HepG2 (cell line): ENCODE measurements at regions not wholly inside any gene's neighbourhood (a gene's known extent, or its start where the extent isn't known, plus 50 kb on each side); places are given as distances from the start of the nearest gene placed in this dataset.

ENCODE experiments used
- ATAC-seq: fragments of 200-7000 bp; cut with Tn5 transposase; 3 replicates; pipeline ENCODE4 v1.9.1; 2020; ENCODE audit warnings: mild to moderate bottlenecking, moderate library complexity
- BruUV-seq: library from RNA; stranded (reverse); fragments of 400-500 nt; replicated peaks from 2 replicates; lab custom pipeline; 2021; lab: Mats Ljungman, UMichigan
- CTCF ChIA-PET: fragments of 300-600 bp; formaldehyde crosslinking; extraction: SDS; loops from one replicate; lab custom pipeline; 2021; ENCODE audit warnings: low total read pairs, inconsistent platforms, low intra/inter-chr PET ratio; lab: Yijun Ruan, JAX
- POLR2A ChIA-PET: fragments of 350-600 bp; sonication (Branson Sonifier 250); formaldehyde crosslinking; loops from one replicate; lab custom pipeline; 2020; ENCODE audit warnings: antibody characterized with exemption, inconsistent platforms; lab: Yijun Ruan, JAX
- DNase-seq: peaks from one replicate; pipeline ENCODE4 v3.0.0-alpha.2; 2015; ENCODE audit warnings: low spot score
- FAIRE-seq: peaks from 3 replicates; lab custom pipeline; 2011; peaks lifted over from hg19 to GRCh38; lab: Jason Lieb, UNC
- H2AFZ ChIP-seq: one replicate; pipeline ENCODE4 v1.6.1; 2011; ENCODE audit warnings: low read length, inconsistent platforms
- H3K27ac ChIP-seq: fragments of 300-600 bp; 3 replicates; pipeline ENCODE4 v1.8.0; 2011; ENCODE audit warnings: mixed run types, mild to moderate bottlenecking, mixed read lengths, low read length, inconsistent platforms; ENCODE audit not compliant: insufficient read depth; ENCODE audit errors: extremely low read length
- H3K27me3 ChIP-seq, 2 experiments: fragments of 200-600 bp in 1 of 2; 2 replicates in 1 of 2; 3 replicates in 1 of 2; pipeline versions ENCODE4 v1.6.0 to v1.8.0; 2011; ENCODE audit warnings: low read length in 2 of 2, mild to moderate bottlenecking in 2 of 2, moderate library complexity in 2 of 2, inconsistent platforms in 1 of 2; ENCODE audit not compliant: insufficient read depth in 2 of 2, control insufficient read depth in 1 of 2
- H3K36me3 ChIP-seq, 2 experiments: fragments of 200-600 bp in 1 of 2; replicated peaks in 1 of 2; 2 replicates in 1 of 2; 3 replicates in 1 of 2; pipeline versions ENCODE4 v1.5.1 to v1.8.0; 2011; ENCODE audit warnings: low read length in 2 of 2, inconsistent platforms in 1 of 2; ENCODE audit not compliant: insufficient read depth in 2 of 2, control insufficient read depth in 1 of 2
- H3K4me1 ChIP-seq: 2 replicates; pipeline ENCODE4 v1.5.1; 2012; ENCODE audit warnings: low read length, inconsistent platforms; ENCODE audit not compliant: insufficient read depth
- H3K4me2 ChIP-seq: 2 replicates; pipeline ENCODE4 v1.6.0; 2011; ENCODE audit warnings: low read depth, low read length, inconsistent platforms
- H3K4me3 ChIP-seq, 3 experiments: fragments of 200-600 bp in 1 of 3; sonication (generic), shearing (Covaris generic) in 1 of 3; replicated peaks in 1 of 3; 2 replicates each; pipeline ENCODE4 v1.5.1; 2011 to 2016; ENCODE audit warnings: low read length in 3 of 3, inconsistent platforms in 2 of 3, low read depth in 2 of 3, mild to moderate bottlenecking in 2 of 3, control low read depth in 1 of 3, mixed read lengths in 1 of 3; ENCODE audit not compliant: insufficient read depth in 1 of 3
- H3K79me2 ChIP-seq: one replicate; pipeline ENCODE4 v1.6.1; 2011; ENCODE audit warnings: low read length, inconsistent platforms; ENCODE audit not compliant: insufficient read depth
- H3K9ac ChIP-seq: 2 replicates; pipeline ENCODE4 v1.6.0; 2011; ENCODE audit warnings: mild to moderate bottlenecking, low read depth, low read length, inconsistent platforms; ENCODE audit not compliant: insufficient read depth
- H3K9me3 ChIP-seq: 2 replicates; pipeline ENCODE4 v1.5.1; 2012; ENCODE audit warnings: mild to moderate bottlenecking, low read length
- H4K20me1 ChIP-seq: 2 replicates; pipeline ENCODE4 v1.6.0; 2011; ENCODE audit warnings: inconsistent platforms, mild to moderate bottlenecking, low read length, moderate library complexity; ENCODE audit not compliant: insufficient read depth
- AKNA ChIP-seq: sonication (generic); formaldehyde crosslinking; IDR thresholded peaks from 2 replicates; pipeline ENCODE4 v1.4.0; 2020; ENCODE audit warnings: missing genetic modification reagents, borderline replicate concordance
- ATF7 ChIP-seq, 2 experiments: fragments of 450-650 bp in 1 of 2; sonication (generic) in 1 of 2; formaldehyde crosslinking in 1 of 2; IDR thresholded peaks; 2 replicates each; pipeline versions ENCODE4 v1.4.0 to v1.6.1; 2016 to 2020; ENCODE audit warnings: antibody characterized with exemption in 1 of 2, mild to moderate bottlenecking in 1 of 2, missing genetic modification reagents in 1 of 2
- CREB1 ChIP-seq, 2 experiments: fragments of 450-650 bp in 1 of 2; IDR thresholded peaks; 2 replicates each; pipeline ENCODE4 v1.6.1; 2016 to 2017; ENCODE audit warnings: control low read depth in 1 of 2, mild to moderate bottlenecking in 1 of 2, missing compliant biosample characterization in 1 of 2, missing genetic modification characterization in 1 of 2
- JUN ChIP-seq: sonication (generic); formaldehyde crosslinking; IDR thresholded peaks from 2 replicates; pipeline ENCODE4 v1.4.0; 2020; ENCODE audit warnings: mild to moderate bottlenecking, missing genetic modification reagents
- MAFF ChIP-seq: IDR thresholded peaks from 2 replicates; pipeline ENCODE4 v1.6.1; 2011; ENCODE audit warnings: low read depth, low read length, improper control_type of control experiment
- MAFK ChIP-seq, 2 experiments: IDR thresholded peaks in 1 of 2; conservative IDR thresholded peaks in 1 of 2; 2 replicates each; pipeline ENCODE4 v1.6.1; 2011; ENCODE audit warnings: improper control_type of control experiment in 2 of 2, low read length in 2 of 2
- RFX5 ChIP-seq: IDR thresholded peaks from 2 replicates; pipeline ENCODE4 v1.6.1; 2011; ENCODE audit warnings: low read depth, low read length, improper control_type of control experiment
- ZNF780A ChIP-seq: sonication (generic); formaldehyde crosslinking; IDR thresholded peaks from 2 replicates; pipeline ENCODE4 v1.8.0; 2022; ENCODE audit warnings: mild to moderate bottlenecking, missing genetic modification reagents, moderate library complexity
- WGBS: methylation state at CpG from one replicate; pipeline ENCODE4 v1.1.6; 2017; ENCODE audit warnings: low lambda C conversion rate; 5-methylcytosine and 5-hydroxymethylcytosine counted together
- in situ Hi-C: cut with HindIII; loops from 2 replicates; pipeline ENCODE4 v1.10.0; 2017; ENCODE audit warnings: low pct_unique_long_range_greater_than_20kb; ENCODE audit not compliant: extremely low pct_ligation_motif_present
- intact Hi-C: fragments of 100-400 bp; cut with micrococcal nuclease; formaldehyde crosslinking; loops from one replicate; pipeline ENCODE4 v1.10.0; 2022; ENCODE audit not compliant: unreplicated experiment

GRCh38 chr14:29316936-29317335 is 550.3 kb downstream of the FOXG1 start:
- ATAC-seq (no peak), DNase-seq (no peak), FAIRE-seq (no peak)
- no peaks in the 10 kb centered on the region for H3K36me3 ChIP-seq
- no peak overlapping the region for H2AFZ ChIP-seq
- BruUV-seq, result no TSS peak
- ChIA-PET POLR2A (no interaction called here), CTCF (no interaction called here)
- H3K4me2 ChIP-seq, result no peak overlapping the region
- H3K27me3 ChIP-seq, result no peaks in the 10 kb centered on the region
- H3K4me1 ChIP-seq, result no peaks in the 10 kb centered on the region
- H3K9ac ChIP-seq, result no peak overlapping the region
- H3K27ac ChIP-seq, result no peak overlapping the region
- no peak overlapping the region for H3K4me3 ChIP-seq
- WGBS, result 6% methylated on average over 2 of the region's 2 CpGs
- intact Hi-C loops (no loop called here), in situ Hi-C loops (no loop called here)
- H3K79me2 ChIP-seq, result no peaks in the 10 kb centered on the region
- peak; percentile 97 to 98 for TF ChIP-seq MAFK (conservative IDR thresholded peaks at IDR 0.05 in 1 of 2, IDR thresholded peaks at IDR 0.05 in 1 of 2; ENCODE audit: low read length in 2 of 2)
- 0 out of 2 replicates have a peak, but pooled peaks have one; percentile 14 for TF ChIP-seq RFX5
- TF ChIP-seq MAFF, result peak; percentile 98
- no peak for TF ChIP-seq ZNF780A (CRISPR knock-in tag)
- TF ChIP-seq JUN (CRISPR knock-in tag), result no peak
- H3K9me3 ChIP-seq, result peaks cover 95% of the 10 kb centered on the region
- H4K20me1 ChIP-seq, result no peaks in the 10 kb centered on the region

GRCh38 chr14:29317423-29317822 is 550.8 kb downstream of the FOXG1 start:
- Histone ChIP-seq H3K36me3 (no peaks in the 10 kb centered on the region), H3K4me2 (no peak overlapping the region), H2AFZ (no peak overlapping the region), H3K27me3 (no peaks in the 10 kb centered on the region), H3K4me1 (no peaks in the 10 kb centered on the region), H3K9me3 (peaks cover 95% of the 10 kb centered on the region), H3K27ac (no peak overlapping the region), H3K79me2 (no peaks in the 10 kb centered on the region), H3K4me3 (no peak overlapping the region), H3K9ac (no peak overlapping the region), H4K20me1 (no peaks in the 10 kb centered on the region)
- no TSS peak for BruUV-seq
- intact Hi-C loops (no loop called here), in situ Hi-C loops (no loop called here)
- WGBS, result 2% methylated on average over 1 of the region's 1 CpG
- ATAC-seq, result no peak
- no peak for FAIRE-seq
- ChIA-PET POLR2A (no interaction called here), CTCF (no interaction called here)
- TF ChIP-seq CREB1 (IDR thresholded peaks at IDR 0.05) (peak; percentile 64), CREB1 (CRISPR knock-in tag; IDR thresholded peaks at IDR 0.05) (no peak), ATF7 (IDR thresholded peaks at IDR 0.05) (peak; percentile 55; the same call in 1 of the 2 replicates), ATF7 (CRISPR knock-in tag; IDR thresholded peaks at IDR 0.05) (no peak), AKNA (CRISPR knock-in tag) (no peak)
- DNase-seq, result no peak
